HepG2 (cell line): ENCODE measurements at regions not wholly inside any gene's neighbourhood (a gene's known extent, or its start where the extent isn't known, plus 50 kb on each side); places are given as distances from the start of the nearest gene placed in this dataset.
A peak's percentile ranks its signal among the peaks of the same experiment; 100 is the strongest.

Experiments
- ATAC-seq: fragments of 200-7000 bp; cut with Tn5 transposase; 3 replicates; pipeline ENCODE4 v1.9.1; 2020; ENCODE audit warnings: mild to moderate bottlenecking, moderate library complexity
- BruUV-seq: library from RNA; stranded (reverse); fragments of 400-500 nt; replicated peaks from 2 replicates; lab custom pipeline; 2021; lab: Mats Ljungman, UMichigan
- CTCF ChIA-PET: fragments of 300-600 bp; formaldehyde crosslinking; extraction: SDS; loops from one replicate; lab custom pipeline; 2021; ENCODE audit warnings: low total read pairs, inconsistent platforms, low intra/inter-chr PET ratio; lab: Yijun Ruan, JAX
- POLR2A ChIA-PET: fragments of 350-600 bp; sonication (Branson Sonifier 250); formaldehyde crosslinking; loops from one replicate; lab custom pipeline; 2020; ENCODE audit warnings: antibody characterized with exemption, inconsistent platforms; lab: Yijun Ruan, JAX
- DNase-seq: peaks from one replicate; pipeline ENCODE4 v3.0.0-alpha.2; 2015; ENCODE audit warnings: low spot score
- FAIRE-seq: peaks from 3 replicates; lab custom pipeline; 2011; peaks lifted over from hg19 to GRCh38; lab: Jason Lieb, UNC
- H2AFZ ChIP-seq: one replicate; pipeline ENCODE4 v1.6.1; 2011; ENCODE audit warnings: low read length, inconsistent platforms
- H3K27ac ChIP-seq: fragments of 300-600 bp; 3 replicates; pipeline ENCODE4 v1.8.0; 2011; ENCODE audit warnings: mixed run types, mild to moderate bottlenecking, mixed read lengths, low read length, inconsistent platforms; ENCODE audit not compliant: insufficient read depth; ENCODE audit errors: extremely low read length
- H3K27me3 ChIP-seq, 2 experiments: fragments of 200-600 bp in 1 of 2; 2 replicates in 1 of 2; 3 replicates in 1 of 2; pipeline versions ENCODE4 v1.6.0 to v1.8.0; 2011; ENCODE audit warnings: low read length in 2 of 2, mild to moderate bottlenecking in 2 of 2, moderate library complexity in 2 of 2, inconsistent platforms in 1 of 2; ENCODE audit not compliant: insufficient read depth in 2 of 2, control insufficient read depth in 1 of 2
- H3K36me3 ChIP-seq, 2 experiments: fragments of 200-600 bp in 1 of 2; replicated peaks in 1 of 2; 2 replicates in 1 of 2; 3 replicates in 1 of 2; pipeline versions ENCODE4 v1.5.1 to v1.8.0; 2011; ENCODE audit warnings: low read length in 2 of 2, inconsistent platforms in 1 of 2; ENCODE audit not compliant: insufficient read depth in 2 of 2, control insufficient read depth in 1 of 2
- H3K4me1 ChIP-seq: 2 replicates; pipeline ENCODE4 v1.5.1; 2012; ENCODE audit warnings: low read length, inconsistent platforms; ENCODE audit not compliant: insufficient read depth
- H3K4me2 ChIP-seq: 2 replicates; pipeline ENCODE4 v1.6.0; 2011; ENCODE audit warnings: low read depth, low read length, inconsistent platforms
- H3K4me3 ChIP-seq, 3 experiments: fragments of 200-600 bp in 1 of 3; sonication (generic), shearing (Covaris generic) in 1 of 3; replicated peaks in 1 of 3; 2 replicates each; pipeline ENCODE4 v1.5.1; 2011 to 2016; ENCODE audit warnings: low read length in 3 of 3, inconsistent platforms in 2 of 3, low read depth in 2 of 3, mild to moderate bottlenecking in 2 of 3, control low read depth in 1 of 3, mixed read lengths in 1 of 3; ENCODE audit not compliant: insufficient read depth in 1 of 3
- H3K79me2 ChIP-seq: one replicate; pipeline ENCODE4 v1.6.1; 2011; ENCODE audit warnings: low read length, inconsistent platforms; ENCODE audit not compliant: insufficient read depth
- H3K9ac ChIP-seq: 2 replicates; pipeline ENCODE4 v1.6.0; 2011; ENCODE audit warnings: mild to moderate bottlenecking, low read depth, low read length, inconsistent platforms; ENCODE audit not compliant: insufficient read depth
- H3K9me3 ChIP-seq: 2 replicates; pipeline ENCODE4 v1.5.1; 2012; ENCODE audit warnings: mild to moderate bottlenecking, low read length
- H4K20me1 ChIP-seq: 2 replicates; pipeline ENCODE4 v1.6.0; 2011; ENCODE audit warnings: inconsistent platforms, mild to moderate bottlenecking, low read length, moderate library complexity; ENCODE audit not compliant: insufficient read depth
- AHR ChIP-seq: IDR thresholded peaks from 2 replicates; pipeline ENCODE4 v1.6.1; 2018; ENCODE audit warnings: missing genetic modification reagents, missing compliant biosample characterization
- ATM ChIP-seq: fragments of 450-650 bp; IDR thresholded peaks from 2 replicates; pipeline ENCODE4 v1.7.1; 2017; ENCODE audit warnings: mild to moderate bottlenecking, borderline replicate concordance
- CHD2 ChIP-seq: IDR thresholded peaks from 2 replicates; pipeline ENCODE4 v1.6.1; 2011; ENCODE audit warnings: low read depth, low read length, improper control_type of control experiment
- FOXM1 ChIP-seq: sonication (generic); formaldehyde crosslinking; IDR thresholded peaks from 2 replicates; pipeline ENCODE4 v1.5.0; 2020; ENCODE audit warnings: missing genetic modification reagents
- JDP2 ChIP-seq: sonication (generic); formaldehyde crosslinking; IDR thresholded peaks from 2 replicates; pipeline ENCODE4 v1.8.1; 2022; ENCODE audit warnings: missing genetic modification reagents, borderline replicate concordance
- PITX1 ChIP-seq: sonication (generic); formaldehyde crosslinking; IDR thresholded peaks from 2 replicates; pipeline ENCODE4 v1.5.1; 2020; ENCODE audit warnings: mild to moderate bottlenecking, missing genetic modification reagents
- POLR2AphosphoS2 ChIP-seq: IDR thresholded peaks from 2 replicates; pipeline ENCODE4 v1.6.1; 2011; ENCODE audit warnings: low read depth, low read length, improper control_type of control experiment
- RAD21 ChIP-seq: fragments of 450-650 bp; formaldehyde crosslinking; IDR thresholded peaks from 2 replicates; pipeline ENCODE4 v1.5.0; 2020; ENCODE audit warnings: mild to moderate bottlenecking
- SCMH1 ChIP-seq: sonication (generic); formaldehyde crosslinking; IDR thresholded peaks from 2 replicates; pipeline ENCODE4 v1.9.0; 2021; ENCODE audit warnings: missing genetic modification reagents, mild to moderate bottlenecking, borderline replicate concordance
- SMC3 ChIP-seq: IDR thresholded peaks from 2 replicates; pipeline ENCODE4 v1.6.1; 2011; ENCODE audit warnings: low read length, improper control_type of control experiment
- STAG1 ChIP-seq: sonication (generic); formaldehyde crosslinking; IDR thresholded peaks from 2 replicates; pipeline ENCODE4 v1.4.0; 2020; ENCODE audit warnings: missing genetic modification reagents
- TMF1 ChIP-seq: sonication (generic); formaldehyde crosslinking; IDR thresholded peaks from 2 replicates; pipeline ENCODE4 v1.8.1; 2022; ENCODE audit warnings: low read depth, missing genetic modification reagents
- ZMYM3 ChIP-seq: sonication (generic); formaldehyde crosslinking; IDR thresholded peaks from 2 replicates; pipeline ENCODE4 v1.5.1; 2020; ENCODE audit warnings: mild to moderate bottlenecking, missing genetic modification reagents
- ZNF605 ChIP-seq: sonication (generic); formaldehyde crosslinking; IDR thresholded peaks from 2 replicates; pipeline ENCODE4 v1.8.0; 2022; ENCODE audit warnings: mild to moderate bottlenecking, missing genetic modification reagents
- ZNF788 ChIP-seq: sonication (generic); formaldehyde crosslinking; IDR thresholded peaks from 2 replicates; pipeline ENCODE4 v1.5.0; 2020; ENCODE audit warnings: mild to moderate bottlenecking, missing genetic modification reagents, borderline replicate concordance
- WGBS: methylation state at CpG from one replicate; pipeline ENCODE4 v1.1.6; 2017; ENCODE audit warnings: low lambda C conversion rate; 5-methylcytosine and 5-hydroxymethylcytosine counted together
- in situ Hi-C: cut with HindIII; loops from 2 replicates; pipeline ENCODE4 v1.10.0; 2017; ENCODE audit warnings: low pct_unique_long_range_greater_than_20kb; ENCODE audit not compliant: extremely low pct_ligation_motif_present
- intact Hi-C: fragments of 100-400 bp; cut with micrococcal nuclease; formaldehyde crosslinking; loops from one replicate; pipeline ENCODE4 v1.10.0; 2022; ENCODE audit not compliant: unreplicated experiment
- TF ChIP-seq, protein P1 (sequence below): sonication (generic); formaldehyde crosslinking; IDR thresholded peaks from 2 replicates; pipeline ENCODE4 v1.5.0; 2020; ENCODE audit warnings: mild to moderate bottlenecking, missing genetic modification reagents, moderate library complexity
- TF ChIP-seq, protein P2 (sequence below): sonication (generic); formaldehyde crosslinking; IDR thresholded peaks from 2 replicates; pipeline ENCODE4 v1.8.1; 2023; ENCODE audit warnings: mild to moderate bottlenecking, missing genetic modification reagents, borderline replicate concordance

DNA sequence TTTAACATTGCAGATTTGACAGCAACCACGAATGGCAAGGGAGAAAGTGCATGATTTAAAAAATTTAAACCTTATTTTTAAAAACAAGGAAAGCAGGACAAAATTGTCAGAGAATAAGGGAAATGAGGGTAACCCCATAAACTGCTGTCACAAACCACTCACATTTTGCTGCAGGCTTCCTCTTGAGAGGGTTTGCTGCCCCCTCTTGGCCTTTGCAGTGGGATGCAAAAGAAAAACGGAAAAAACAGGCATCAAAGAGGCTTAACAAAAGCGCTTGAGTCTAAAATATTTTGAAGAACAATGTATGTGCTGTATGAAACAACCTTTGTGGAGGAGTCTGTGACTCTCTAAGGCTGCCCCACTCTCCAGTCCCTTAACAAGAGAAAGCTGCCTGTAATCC, 91.6 kb downstream of the TMX3 start:
- TF ChIP-seq ZNF788 (CRISPR knock-in tag), result no peak
- TF ChIP-seq, protein P1, sequence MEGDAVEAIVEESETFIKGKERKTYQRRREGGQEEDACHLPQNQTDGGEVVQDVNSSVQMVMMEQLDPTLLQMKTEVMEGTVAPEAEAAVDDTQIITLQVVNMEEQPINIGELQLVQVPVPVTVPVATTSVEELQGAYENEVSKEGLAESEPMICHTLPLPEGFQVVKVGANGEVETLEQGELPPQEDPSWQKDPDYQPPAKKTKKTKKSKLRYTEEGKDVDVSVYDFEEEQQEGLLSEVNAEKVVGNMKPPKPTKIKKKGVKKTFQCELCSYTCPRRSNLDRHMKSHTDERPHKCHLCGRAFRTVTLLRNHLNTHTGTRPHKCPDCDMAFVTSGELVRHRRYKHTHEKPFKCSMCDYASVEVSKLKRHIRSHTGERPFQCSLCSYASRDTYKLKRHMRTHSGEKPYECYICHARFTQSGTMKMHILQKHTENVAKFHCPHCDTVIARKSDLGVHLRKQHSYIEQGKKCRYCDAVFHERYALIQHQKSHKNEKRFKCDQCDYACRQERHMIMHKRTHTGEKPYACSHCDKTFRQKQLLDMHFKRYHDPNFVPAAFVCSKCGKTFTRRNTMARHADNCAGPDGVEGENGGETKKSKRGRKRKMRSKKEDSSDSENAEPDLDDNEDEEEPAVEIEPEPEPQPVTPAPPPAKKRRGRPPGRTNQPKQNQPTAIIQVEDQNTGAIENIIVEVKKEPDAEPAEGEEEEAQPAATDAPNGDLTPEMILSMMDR (CRISPR knock-in tag), result peak; percentile 78
- no peak for TF ChIP-seq POLR2AphosphoS2
- peak; percentile 67 for TF ChIP-seq SMC3
- no peak for TF ChIP-seq SCMH1
- TF ChIP-seq ATM, result no peak
- TF ChIP-seq TMF1 (CRISPR knock-in tag), result no peak
- TF ChIP-seq, protein P2, sequence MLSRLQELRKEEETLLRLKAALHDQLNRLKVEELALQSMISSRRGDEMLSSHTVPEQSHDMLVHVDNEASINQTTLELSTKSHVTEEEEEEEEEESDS (CRISPR knock-in tag), result no peak
- TF ChIP-seq CHD2, result no peak
- no peak for TF ChIP-seq PITX1 (CRISPR knock-in tag)
- peak; percentile 86 for TF ChIP-seq STAG1 (CRISPR knock-in tag)
- no peak for TF ChIP-seq FOXM1 (CRISPR knock-in tag)
- no peak for TF ChIP-seq AHR
- TF ChIP-seq RAD21 (CRISPR knock-in tag), result 0 out of 2 replicates have a peak, but pooled peaks have one; percentile 30
- TF ChIP-seq ZNF605 (CRISPR knock-in tag), result no peak
- TF ChIP-seq JDP2 (CRISPR knock-in tag), result no peak
- TF ChIP-seq ZMYM3 (CRISPR knock-in tag), result no peak
- intact Hi-C loops, result loop anchor here (1.0 kb wide), 1 partner anchor 1406 kb away; no protein-coding TSS in a partner anchor
- ATAC-seq, result peak; percentile 84
- no peaks in the 10 kb centered on the region for H4K20me1 ChIP-seq
- H3K4me3 ChIP-seq, result no peak overlapping the region
- H3K9me3 ChIP-seq, result no peaks in the 10 kb centered on the region
- no peaks in the 10 kb centered on the region for H3K36me3 ChIP-seq
- FAIRE-seq, result peak; percentile 55
- no peak overlapping the region for H2AFZ ChIP-seq
- in situ Hi-C loops, result loop anchor here (10.0 kb wide), 1 partner anchor 1109 kb away; the partner anchor contains the start of gene DSEL
- POLR2A ChIA-PET, result no interaction called here
- no peaks in the 10 kb centered on the region for H3K79me2 ChIP-seq
- 0% methylated on average over 3 of the region's 3 CpGs for WGBS
- no peaks in the 10 kb centered on the region; a peak in 1 of 5 replicates for H3K27me3 ChIP-seq
- no peak overlapping the region for H3K9ac ChIP-seq
- no TSS peak for BruUV-seq
- H3K4me1 ChIP-seq, result no peaks in the 10 kb centered on the region
- no peak overlapping the region for H3K4me2 ChIP-seq
- CTCF ChIA-PET, result interaction anchor here (1.0 to 1.5 kb wide), 2 partner anchors 1107 to 1406 kb away, joined by 3 to 11 read pairs; partner anchors contain the start of gene DSEL
- H3K27ac ChIP-seq, result no peak overlapping the region
- peak; percentile 47 for DNase-seq
